CD4-positive, alpha-beta T cell treated with Interleukin-1 beta for 1 hour (primary cell): ENCODE measurements at regions not wholly inside any gene's neighbourhood (a gene's known extent, or its start where the extent isn't known, plus 50 kb on each side); places are given as distances from the start of the nearest gene placed in this dataset.
A peak's percentile ranks its signal among the peaks of the same experiment; 100 is the strongest.

Experiments
- DNase-seq, 2 donors: peaks; one replicate each; pipeline ENCODE4 v3.0.0-alpha.2; 2020 to 2022

DNA sequence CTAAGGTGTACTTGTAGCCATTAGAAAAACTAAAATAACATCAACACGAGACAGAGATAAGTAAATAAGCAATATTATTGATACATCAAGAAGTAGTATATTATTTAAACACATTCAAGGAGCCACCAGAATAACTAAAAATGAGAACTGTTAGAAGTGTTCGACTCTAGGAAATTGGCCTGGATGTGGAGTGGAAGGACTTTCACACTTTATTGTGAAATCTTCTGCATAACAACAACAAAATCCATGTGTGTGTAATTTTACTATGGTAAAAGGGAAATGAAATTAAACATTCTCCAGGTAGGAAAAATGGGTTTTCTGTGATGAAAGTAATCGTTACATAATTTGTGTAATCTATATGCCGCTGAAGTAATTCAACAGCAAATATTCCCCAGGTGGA, 96.3 kb upstream of the RNF152 start:
- DNase-seq, result no peak

DNA sequence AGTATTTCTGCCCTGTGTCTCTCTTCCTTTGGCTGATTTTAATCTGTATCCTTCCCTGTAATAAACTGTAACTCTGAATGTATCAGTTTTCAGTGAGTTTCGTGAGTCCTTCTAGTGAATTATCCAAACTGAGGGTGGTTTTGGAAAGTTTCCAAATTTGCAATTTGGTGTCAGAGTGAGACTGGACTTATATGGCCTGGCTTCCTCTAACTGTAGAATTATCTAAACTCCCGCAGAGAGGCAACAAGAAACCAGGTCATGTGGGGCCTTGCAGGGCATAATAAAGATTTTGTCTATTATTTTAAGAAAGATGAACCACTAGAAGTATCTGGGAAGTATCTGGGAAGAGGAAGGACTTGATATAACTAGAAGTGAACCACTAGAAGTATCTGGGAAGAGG, 95.3 kb upstream of the RNF152 start:
- DNase-seq, result no peak

DNA sequence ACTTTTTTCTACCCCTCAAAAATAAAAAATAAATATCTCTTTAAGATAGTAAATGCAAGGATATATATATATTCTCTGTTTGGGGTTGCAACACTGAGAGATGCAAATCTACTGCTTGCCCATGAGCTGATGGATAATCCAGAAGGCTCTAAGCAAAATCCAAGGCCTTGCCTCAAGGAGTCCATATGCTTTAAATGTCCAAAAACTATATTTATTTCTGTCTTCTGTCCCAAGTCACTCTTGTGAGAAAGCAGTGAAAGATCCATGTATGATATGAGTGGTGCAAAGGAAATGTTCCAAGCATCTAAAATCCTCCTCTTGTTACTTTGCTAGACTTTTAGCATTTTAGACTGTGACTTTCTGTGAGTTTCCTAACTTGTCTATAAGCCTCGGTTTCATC, 92.9 kb upstream of the RNF152 start:
- no peak for DNase-seq

DNA sequence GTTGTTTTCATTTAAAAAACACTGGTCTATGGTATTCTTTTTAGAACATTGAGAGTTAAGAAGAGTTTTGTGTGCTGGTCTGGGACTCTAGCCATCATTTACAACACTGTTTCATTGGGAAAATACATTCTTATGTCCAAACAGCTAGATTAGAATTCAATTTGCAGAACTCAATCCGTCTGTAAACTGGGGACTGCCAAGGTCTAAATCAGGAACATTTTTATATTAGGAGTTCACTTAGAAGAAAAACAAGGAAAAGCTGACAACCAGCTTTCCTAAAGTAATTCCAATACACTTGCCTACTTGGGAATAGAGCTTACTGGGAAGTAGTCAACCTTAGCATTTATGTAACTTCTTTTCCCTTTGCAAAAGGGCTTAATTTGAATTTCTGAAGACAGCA, 91.5 kb upstream of the RNF152 start:
- no peak for DNase-seq

DNA sequence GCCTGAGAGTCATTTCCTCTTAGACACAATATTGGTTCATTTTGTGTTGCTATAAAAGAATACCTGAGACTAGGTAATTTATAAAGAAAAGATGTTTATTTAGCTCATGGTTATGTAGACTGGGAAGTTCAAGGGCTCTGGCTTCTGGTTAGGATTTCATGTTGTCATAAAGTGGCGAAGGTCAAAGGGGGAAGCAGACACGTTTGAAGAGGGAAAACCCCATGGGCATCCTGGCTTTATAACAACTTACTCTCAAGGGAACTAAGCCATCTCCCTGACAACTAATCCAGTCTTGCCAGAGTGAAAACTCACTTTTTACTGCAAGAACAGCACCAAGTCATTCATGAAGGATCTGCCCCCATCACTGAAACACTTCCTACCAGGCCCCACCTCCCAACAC, 89.7 kb upstream of the RNF152 start:
- DNase-seq, result no peak

DNA sequence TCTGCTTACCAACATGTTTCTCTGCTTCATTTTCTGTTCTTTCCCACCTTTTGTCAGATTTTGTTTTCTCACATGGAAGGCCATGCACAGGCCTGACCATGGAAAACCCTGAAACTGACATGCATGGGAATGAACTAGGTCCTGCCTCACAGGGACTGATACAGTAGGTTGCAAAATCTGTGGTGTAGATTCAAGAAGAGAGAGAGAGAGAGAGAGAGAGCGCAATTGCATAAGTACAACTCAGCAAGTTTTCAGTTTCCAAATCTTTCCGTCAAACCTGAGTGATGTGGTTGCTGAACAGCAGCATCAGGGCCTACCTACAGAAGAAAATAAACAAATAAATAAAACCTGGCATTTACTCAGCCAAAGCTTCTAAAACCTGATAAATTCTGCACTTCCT, 87.5 kb upstream of the RNF152 start:
- DNase-seq, result no peak

DNA sequence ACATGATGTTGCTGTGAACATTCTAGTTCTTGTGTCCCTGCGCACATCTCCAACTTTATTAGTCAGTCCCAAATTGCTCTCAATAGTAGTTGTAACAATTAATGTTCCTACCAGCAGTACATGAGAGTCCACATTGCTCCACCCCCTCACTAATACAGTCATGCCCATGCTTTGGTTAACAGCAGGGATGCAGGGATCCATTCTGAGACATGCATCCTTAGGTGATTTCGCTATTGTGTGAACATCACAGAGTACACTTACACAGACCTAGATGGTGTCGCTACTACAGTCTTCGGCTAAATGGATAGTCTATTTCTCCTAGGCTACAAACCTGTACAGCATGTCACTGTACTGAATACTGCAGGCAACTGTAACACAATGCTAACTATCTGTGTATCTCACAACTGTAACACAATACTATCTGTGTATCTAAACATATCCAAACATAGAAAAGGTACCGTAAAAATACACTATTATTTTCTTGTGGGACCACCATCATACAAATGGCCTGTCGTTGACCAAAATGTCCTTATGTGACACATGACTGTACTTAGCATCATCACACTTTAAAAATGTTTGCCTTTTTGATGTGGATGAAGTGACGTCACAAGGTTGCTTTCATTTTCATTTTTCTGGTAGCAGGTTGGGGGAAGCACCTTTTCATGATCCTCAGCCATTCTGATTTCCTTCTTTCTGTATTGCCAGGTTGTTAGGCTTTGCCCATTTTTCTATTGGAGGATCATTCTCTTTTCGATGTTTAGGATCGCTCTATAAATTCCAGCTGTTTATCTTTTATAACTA, 82.9 kb upstream of the RNF152 start:
- peak in 1 of 2 donors; percentile 76 for DNase-seq

DNA sequence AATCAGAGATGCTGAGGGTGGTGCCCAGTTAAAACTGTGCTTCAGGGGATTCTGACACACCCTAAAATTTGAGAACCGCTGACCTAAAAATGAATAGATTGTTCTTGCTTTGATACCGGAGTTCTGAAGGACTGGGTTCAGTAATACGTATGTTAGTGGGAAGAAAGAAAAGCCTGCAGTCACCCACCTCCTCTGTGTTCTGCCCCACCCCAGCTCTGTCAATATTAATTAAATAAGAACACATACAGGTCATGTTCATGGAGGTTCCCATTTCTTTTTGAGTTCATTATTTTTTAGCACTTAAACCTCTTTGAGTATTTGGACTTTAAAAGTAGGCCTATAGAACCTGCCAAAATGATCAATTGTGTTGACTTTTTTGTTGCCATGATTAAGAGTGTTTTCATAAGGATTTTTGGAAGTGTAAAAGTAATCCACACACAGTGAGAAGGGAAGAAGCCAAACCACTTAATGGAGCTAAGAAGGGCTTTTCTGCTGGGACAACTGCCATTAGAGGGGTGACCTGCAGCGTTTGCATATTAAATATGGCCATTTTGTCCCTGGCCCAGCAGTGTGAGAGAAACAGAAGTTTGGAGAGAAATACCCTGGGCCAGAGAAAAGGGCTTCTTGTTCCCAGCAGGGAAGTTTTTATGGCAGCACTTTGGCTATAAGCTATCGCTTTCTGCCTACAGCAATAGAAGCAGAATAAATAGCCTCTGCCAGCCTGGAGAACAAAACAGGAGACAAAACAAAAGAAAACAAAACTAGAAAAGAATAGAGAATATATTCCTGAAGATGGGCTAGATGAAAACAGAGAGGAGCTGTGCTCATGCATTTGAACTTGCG, 80.7 kb upstream of the RNF152 start:
- no peak for DNase-seq

DNA sequence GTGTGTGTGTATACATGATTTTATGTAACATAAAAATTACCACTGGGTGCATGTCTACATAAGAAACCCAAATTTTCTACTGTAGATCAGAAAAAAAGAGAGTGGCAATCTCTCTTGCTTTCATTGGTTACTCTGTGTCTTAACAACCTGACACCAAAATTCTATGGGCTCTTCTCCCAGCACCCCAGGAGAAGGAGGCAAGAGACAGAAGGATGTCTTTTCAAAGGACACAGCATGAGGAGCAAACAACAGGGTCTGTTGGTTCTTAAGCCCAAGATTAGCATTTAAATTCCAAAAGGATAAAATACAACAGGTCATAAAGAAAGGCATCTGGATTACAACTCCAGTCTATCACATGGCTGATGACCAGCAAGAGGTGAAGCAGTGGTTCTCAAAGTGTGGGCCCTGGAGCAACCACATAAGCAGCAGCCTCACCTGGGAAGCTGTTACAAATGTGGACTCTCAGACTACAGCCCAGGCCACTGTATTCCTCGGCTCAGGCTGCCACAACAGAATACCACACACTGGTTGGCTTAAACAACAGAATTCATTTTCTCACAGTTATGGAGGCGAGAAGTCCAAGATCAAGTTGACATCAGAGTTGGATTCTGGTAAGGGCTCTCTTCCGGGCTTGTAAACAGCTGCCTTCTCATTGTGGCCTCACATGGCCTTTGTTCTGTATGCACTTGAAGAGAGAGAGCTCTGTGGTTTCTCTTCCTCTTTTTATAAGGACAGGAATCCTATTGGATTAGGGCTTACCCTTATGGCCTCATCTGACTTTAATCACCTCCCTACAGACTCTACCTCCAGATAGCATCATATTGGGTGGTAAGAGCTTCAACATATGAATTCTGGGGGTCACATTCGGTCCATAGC, 79.8 kb upstream of the RNF152 start:
- no peak for DNase-seq

DNA sequence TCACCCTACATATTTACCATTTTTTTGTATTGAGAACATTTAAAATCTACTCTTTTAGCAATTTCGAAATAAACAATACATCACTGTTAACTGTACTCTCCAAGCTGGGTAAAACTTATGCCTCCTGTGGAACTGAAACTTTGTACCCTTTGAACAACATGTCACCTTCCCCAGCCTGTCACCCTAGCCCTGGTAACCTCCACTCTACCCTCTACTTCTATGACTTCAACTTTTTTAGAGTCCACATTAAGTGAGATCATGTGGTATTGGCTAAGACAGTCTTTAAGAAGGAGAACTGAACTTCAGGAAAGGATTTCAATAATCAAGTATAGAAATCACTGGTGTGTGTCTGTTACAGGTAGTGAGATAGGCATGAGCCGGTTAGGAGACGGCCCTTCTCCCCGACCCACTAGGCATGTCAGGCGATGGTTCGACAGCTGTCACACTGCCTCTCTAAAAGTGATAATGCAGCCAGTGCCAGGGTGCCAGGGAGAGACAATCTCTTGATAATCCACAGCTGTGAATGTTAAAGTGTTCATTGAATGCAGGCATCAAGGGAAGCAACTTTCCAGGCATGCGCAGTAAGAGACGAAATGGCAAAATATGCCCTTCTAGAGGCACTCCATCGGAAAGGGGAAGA, 74.6 kb upstream of the RNF152 start:
- DNase-seq, result no peak

DNA sequence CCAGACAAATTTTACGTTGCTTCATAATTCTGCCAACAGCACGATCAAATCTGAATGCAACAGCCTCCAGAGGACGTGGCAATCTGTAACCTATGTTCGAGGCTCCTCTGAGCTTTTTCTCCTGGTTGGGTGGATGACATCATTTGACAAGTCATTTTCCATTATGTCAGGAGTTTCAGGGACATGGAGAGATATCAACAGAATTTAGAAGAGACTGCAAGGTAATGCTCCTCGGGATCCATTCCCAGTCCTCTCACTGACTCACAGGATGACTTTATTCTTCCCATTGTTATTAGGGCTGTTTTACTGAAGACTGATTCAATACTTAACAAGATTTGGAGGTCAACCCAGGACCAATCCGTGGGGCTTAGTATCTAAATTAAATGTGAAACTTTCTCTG, 72.5 kb upstream of the RNF152 start:
- no peak for DNase-seq

DNA sequence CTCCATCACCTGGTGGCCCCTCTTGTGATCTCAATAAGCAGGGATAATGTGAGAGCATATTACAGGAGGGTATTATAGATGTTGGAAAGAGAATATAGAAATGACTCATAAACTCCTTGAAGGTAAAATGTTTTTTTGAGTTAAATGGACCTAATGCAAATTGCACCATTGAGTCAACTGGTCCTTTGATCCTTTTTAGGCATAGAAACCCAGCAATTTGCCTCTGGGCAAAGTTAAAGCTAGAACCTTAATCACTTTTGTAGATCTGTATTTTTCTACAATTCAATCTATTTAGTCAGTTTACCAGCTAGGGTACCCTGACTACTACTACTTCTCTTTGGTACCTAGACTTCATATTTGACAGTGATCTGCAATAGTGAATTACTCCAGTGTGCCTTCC, 71.8 kb upstream of the RNF152 start:
- DNase-seq, result no peak

DNA sequence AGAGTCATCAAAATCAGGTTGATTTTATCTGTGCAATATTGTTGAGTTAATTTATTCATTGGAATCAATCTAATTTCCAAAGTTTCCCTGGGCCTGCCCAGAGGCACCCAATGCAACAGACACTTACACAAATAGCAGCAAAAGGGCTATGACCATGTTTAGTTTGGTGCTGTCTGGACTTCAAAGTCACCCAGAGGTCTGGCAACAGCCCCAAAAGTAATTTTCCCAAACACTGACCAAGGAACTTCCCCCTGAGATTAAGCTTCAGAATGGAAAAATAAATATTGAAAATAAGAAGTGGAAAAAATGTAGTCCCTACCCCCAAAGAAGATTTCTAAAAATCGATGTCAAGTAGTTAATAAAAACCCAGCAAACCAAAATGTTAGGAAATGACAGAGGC, 70.9 kb upstream of the RNF152 start:
- DNase-seq, result no peak

DNA sequence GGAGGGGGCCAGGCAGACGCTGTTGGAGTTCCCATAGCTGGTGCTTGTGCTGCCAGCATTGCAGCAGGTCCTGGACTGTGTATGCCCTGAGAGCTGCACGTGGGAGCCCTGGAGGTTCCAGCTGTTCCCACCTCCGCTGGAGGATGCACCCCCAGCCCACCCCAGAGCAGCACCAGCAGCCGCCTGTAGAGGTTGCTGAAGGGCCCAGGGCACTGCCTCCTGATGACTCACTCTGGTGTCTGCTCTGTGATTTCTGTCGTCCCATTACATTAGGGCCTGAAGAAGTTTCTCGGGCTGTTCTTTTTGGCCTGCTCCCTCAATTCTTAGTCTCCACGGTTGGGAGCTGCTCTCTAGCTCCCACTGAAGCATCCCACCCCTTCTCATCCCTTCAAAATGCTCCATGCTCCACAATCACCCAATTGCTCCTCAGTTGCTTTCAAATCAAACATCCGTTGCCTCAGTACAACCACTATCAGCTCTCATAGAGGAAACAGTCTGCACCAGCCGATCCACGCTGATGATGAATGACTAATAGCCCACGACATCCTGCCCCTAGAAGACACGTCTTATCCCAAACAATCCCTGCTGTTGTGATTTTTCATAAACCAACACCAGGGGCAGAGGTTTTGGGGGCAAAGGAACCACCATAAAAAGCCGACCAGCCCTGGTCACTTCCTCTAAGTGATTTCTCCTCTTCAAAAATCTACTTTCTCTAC, 65.2 kb upstream of the RNF152 start:
- no peak for DNase-seq

DNA sequence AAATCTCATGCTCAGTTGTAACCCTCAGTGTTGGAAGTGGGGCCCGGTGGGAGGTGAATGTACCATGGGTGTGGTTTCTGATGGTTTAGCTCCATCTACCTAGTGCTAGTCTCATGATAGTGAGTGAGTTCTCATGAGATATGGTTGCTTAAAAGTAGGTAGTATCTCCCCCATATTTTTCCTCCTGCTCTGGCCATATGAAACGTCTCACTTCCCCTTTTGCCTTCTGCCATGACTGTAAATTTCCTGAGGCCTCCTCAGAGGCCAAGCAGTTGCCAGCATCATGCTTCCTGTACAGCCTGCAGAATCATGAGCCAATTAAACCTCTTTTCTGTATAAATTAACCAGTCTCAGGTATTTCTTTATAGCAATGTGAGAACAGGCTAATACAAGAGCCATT, 62.8 kb upstream of the RNF152 start:
- no peak for DNase-seq

DNA sequence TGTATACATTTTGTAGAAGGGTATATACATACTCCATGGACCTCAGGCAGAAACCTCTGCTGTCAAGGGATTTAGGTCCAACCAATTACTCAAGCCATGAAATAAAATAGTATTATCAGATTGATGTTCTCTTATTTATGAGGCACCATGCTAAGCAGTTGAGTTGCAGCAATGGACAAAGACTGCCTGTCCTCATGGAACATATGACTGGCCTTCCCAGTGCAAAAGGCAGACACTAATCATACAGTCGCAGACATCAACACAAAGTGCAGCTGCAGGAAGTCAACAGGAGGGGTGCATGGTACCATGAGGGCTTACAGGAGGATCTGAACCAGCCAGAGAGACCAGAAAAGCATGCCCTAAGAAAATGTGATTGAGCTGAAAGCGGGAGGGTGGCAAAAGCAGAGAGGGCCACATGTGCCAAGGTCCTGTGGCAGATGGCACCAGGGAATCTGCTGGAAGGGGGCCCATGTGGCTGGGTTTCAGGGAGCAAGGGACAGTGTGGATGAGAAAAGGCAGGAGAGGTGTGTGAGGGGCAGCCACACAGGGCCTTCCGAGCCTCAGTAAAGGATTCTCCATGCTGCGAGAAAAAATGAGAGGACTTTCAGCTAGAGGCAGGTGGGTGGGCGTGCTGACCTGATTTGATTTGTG, 61.4 kb upstream of the RNF152 start:
- no peak for DNase-seq

DNA sequence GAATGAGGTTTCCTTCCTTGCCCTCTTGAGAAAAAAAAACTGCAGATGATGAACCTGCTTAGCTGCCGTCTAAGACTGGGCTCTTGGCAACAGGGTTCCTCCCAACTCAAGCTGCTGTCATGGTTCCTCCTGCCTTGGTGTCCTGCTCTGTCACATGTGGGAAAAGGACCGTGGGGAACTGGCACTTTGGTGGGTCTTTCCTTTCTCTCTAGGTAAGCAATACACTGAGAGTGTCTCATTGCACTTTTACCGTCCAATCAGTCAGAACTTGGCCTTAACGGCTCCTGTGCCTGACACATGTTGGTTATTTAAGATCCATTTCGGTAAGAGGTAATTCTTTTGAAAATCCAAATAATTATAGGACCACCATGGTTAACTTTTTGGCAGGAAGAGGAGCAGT, 60.8 kb upstream of the RNF152 start:
- no peak for DNase-seq

DNA sequence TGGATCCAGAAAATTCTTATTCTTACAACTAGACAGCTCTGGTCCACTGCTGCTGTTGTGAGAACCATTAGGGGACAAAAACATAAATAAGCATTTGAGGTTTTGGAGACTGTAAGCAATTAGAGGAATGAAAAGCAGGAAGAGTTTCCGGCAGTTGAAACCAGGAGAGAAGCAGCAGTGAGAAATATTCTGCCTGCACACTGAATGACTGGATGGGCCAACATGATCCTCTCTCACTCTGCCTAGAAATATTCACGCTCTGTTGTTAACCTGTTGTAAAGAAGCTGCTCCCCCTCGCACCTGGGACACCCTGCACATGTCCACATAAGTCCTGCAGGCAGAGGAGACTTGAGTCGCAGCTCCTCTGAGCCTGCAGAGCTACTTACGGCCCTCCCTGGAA, 60.4 kb upstream of the RNF152 start:
- no peak for DNase-seq

DNA sequence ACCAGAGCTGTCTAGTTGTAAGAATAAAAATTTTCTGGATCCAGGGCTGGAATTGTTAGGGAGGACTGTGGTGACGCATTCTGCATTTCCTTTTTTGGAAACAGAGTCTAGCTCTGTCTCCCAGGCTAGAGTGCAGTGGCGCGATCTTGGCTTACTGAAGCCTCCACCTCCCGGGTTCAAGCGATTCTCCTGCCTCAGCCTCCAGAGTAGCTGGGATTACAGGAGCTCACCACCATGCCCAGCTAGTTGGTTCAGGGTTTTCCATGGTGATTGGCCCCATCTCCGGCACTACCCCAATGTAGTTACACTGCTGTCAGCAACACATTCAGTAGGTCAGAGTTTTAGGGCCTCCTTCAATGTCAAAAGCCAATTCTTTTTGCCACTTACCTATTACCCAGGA, 58.6 kb upstream of the RNF152 start:
- DNase-seq, result no peak

DNA sequence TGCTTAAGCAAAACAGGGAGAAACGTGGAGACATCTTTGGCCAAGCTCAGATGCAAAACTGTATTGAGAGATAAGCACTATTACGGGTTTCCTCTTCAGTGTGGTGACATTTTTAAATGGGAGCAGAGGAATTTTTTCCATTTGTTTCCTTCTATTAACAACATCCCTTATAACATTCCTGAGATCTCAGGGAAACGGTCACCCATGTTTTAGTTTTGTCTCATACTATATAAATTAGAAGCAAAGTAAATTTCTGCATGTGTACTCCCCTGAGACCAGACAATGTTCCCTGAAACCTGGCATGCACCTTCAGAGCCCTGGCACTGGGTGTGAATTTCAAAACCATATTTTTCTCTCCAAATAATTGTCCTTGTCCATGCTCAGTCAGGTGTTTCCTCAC, 57.6 kb upstream of the RNF152 start:
- DNase-seq, result no peak

DNA sequence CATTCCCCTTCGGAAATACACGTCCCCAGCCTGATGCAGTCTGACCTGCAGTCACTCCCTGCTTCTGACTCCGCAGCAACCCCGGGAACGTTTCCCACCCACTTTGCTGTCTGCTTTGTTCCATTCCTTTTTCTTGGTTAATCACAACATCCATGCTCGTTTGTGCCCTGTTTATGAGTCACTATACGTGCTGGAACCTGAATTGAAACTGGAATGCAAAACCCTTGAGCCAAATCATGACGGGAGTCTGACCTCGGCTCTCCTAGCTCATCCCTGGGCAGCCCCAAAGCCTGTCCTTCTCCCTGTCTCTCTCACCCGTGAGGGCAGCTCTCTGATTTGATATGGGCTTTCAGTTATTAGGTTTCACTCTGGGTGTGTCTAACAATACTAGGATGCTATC, 57.1 kb upstream of the RNF152 start:
- DNase-seq, result no peak
